GM11168 (cell line): ENCODE measurements at regions not wholly inside any gene's neighbourhood (a gene's known extent, or its start where the extent isn't known, plus 50 kb on each side); places are given as distances from the start of the nearest gene placed in this dataset.

Experiments
- in situ Hi-C: fragments of 300-500 bp; cut with MboI; formaldehyde crosslinking; loops from one replicate; pipeline ENCODE4 v1.12.0; 2022; ENCODE audit warnings: low sequenced_read_pairs; ENCODE audit not compliant: unreplicated experiment

DNA sequence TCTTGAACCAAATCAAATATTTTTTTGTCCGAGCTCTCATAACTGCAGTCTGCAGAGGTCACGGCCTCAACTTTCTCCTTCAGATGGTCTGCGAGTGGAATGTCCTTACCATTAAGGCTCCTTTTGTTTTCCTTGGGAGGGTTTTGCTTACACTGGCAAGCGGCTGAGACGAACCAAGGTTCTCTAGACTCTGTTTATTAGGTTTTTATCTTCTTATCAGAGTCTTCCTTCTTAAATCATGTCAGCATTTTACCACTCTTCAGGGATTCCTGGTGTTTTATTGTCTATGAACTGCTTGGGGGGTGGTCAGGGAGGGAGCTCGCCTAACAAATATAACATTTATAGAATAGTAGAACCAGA lies 773.7 kb upstream of the NR2F2 start:
- in situ Hi-C loops = no loop called here

DNA sequence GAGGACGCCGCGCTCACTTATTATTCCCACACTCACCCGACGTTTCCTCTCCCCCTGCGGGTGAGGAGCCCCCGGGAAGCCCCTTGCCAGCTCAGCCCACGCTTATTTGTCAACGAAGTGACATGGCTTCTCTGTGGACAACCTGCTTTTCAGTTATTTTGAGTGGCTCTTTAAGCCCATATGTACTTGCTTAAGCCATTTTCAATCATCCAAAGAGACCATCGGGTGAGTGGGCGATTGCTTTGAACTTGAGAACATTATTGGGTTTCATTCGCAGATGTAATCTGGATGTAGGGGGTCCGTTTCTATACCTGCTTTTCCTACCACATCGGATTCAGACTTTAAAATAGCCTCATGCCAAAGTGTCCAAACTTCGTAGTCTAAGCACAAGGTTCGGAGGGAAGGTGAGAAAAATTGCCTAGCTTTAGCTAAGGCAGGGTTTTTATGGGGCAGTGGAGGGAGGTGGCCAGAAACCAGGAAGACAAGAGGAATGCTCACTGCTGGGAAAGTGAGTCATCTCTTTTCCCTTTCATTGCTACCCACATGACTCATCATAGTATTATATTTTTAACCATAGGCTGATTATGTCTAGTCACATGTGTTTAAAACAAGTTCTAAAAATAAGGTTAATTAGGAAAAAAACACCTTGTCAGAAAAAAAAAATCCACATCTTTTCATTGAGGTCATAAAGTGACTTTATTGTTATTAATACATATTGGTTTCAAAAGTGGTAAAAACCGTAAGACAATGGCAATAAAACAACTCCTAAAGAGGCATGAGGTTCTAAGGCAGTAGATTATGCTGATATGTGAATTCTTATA lies 773.1 kb upstream of the NR2F2 start:
- in situ Hi-C loops = no loop called here

- in situ Hi-C loops = no loop called here
These were observed 772.4 kb upstream of the NR2F2 start for GRCh38 chr15:95558131-95558530.

GRCh38 chr15:95558916-95559315 lies 771.6 kb upstream of the NR2F2 start:
- in situ Hi-C loops = no loop called here

GRCh38 chr15:95559875-95560394 lies 770.6 kb upstream of the NR2F2 start:
- in situ Hi-C loops = no loop called here

GRCh38 chr15:95561463-95561862 lies 769.0 kb upstream of the NR2F2 start:
- in situ Hi-C loops = no loop called here

- in situ Hi-C loops = no loop called here
These were observed 766.9 kb upstream of the NR2F2 start for GRCh38 chr15:95563634-95564033.

DNA sequence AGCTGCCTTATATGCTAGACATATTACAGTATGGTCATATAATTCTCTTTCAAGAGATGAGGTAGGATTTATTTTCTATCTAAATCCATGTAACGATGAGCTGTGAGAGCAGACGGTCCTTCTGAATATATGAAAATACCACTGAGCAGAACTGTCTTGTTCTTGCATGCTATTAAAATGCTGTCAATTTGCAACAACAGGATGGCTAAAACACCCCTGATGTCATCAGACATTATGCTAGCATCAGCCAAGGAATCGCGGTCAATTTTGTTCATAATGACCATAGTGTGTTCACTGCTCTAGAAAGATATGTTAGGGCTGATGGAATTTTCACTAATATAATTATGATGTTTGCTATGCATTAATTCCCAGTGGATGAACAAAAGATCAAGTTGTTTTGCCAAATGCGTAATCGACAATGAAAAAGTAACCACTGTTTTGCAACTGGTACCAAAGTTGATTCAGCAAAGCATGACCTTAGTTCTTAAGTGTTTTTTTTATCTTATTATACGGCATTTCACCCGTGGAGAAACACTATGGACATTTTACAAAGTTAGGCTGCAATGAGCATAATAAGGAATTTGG lies 765.4 kb upstream of the NR2F2 start:
- in situ Hi-C loops = no loop called here

DNA sequence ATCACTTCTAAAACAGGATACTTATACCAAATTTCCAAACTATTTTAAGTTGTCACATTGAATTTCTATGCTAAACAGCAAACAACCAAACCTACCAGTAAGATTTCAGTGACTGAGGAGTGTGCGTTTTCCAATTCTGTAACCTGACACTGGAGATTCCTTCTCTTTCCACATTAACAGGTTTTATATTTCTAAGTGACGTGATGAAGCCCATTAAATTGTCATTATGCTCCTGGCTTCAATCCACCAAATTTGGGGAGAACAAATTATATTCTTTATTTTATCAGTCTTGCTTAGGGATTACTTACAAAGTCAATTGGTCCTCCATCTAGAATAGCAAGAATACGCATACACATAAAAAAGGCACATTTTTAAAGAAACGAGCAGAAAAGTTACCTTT lies 764.8 kb upstream of the NR2F2 start:
- in situ Hi-C loops = no loop called here

DNA sequence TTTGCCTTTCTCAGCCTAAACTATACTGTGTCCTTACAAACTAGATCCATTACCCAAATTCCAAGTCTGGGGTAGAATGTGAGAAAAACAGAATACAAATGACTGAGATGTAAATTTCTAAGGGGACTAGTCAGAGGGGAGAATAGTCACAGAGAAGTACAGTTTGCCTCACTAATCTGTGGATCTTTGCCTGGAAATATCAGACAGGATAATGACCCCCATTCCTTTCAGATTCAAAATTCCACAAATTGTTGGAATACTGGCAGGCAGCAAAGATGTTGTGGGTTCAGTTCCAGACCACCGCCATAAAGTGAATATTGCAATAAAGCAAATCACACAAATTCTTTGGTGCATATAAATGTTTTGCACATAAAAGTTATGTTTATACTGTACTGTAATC lies 762.8 kb upstream of the NR2F2 start:
- in situ Hi-C loops = no loop called here

DNA sequence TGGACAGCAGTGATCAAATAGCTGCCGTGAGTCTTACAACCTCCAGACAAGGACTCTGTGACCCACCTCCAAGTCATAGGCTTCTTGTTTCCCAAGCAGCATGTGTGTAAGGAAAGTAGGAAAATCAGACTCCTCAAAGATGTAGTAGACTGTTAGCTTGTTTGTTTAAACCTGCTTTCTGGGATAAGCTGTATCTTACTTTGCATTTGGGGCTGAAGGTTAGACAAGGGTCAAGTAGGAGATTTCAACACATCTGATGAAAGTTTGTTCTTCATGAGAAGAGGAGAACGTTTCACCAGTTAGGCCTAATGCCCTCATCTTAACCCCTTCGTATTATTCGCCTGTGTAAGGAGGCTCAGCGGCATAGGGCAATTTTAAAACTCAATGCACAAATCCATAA lies 756.4 kb upstream of the NR2F2 start:
- in situ Hi-C loops = no loop called here

GRCh38 chr15:95577927-95578326 lies 752.6 kb upstream of the NR2F2 start:
- in situ Hi-C loops = no loop called here

DNA sequence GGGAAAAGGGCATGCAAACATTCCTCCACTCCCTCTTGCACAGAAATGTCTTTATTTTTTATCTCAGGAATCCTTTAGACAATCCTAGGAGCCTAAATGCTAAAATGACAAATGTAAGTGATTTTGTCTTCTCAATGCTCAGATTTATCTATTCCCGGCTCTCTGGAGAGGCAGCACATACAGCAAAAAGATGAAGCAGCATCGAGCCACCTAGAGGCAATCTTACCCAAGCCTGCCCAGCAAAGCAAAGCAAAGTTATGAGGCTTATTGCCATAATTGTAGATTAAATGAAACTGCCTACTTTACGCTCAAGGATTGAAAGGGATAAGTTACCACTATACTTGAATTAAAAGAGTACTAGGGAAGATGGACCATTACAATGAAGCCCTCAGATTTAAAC lies 750.4 kb upstream of the NR2F2 start:
- in situ Hi-C loops = no loop called here

GRCh38 chr15:95581595-95581994 lies 748.9 kb upstream of the NR2F2 start:
- in situ Hi-C loops = no loop called here

GRCh38 chr15:95584088-95584487 lies 746.4 kb upstream of the NR2F2 start:
- in situ Hi-C loops = no loop called here

- in situ Hi-C loops = no loop called here
These were observed 742.4 kb upstream of the NR2F2 start for GRCh38 chr15:95588056-95588455.

DNA sequence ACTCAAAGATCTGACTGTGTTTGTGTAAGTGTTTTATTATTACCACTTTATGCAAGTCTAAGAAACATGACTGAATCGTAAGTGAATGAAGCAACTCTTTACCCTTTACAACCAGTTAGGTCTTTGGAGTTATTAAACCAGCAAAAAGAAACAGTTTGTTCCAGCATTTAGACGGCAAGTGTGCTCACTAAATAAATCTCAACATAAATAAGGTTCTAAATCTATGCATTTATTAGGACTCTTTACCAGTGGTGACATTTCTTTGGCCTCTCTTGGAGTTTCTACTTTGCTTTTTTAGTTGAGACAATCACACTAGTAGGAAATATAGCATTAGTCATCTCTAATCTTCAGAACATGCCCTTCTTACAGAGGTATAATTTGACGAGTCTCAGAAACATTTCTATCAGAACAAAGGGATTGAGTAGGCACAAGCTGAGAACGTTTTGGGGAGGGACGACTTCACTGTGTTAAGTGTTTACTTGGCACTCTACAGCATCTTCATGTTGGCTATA lies 739.9 kb upstream of the NR2F2 start:
- in situ Hi-C loops = no loop called here

- in situ Hi-C loops = no loop called here
These were observed 739.2 kb upstream of the NR2F2 start for GRCh38 chr15:95591270-95591669.

DNA sequence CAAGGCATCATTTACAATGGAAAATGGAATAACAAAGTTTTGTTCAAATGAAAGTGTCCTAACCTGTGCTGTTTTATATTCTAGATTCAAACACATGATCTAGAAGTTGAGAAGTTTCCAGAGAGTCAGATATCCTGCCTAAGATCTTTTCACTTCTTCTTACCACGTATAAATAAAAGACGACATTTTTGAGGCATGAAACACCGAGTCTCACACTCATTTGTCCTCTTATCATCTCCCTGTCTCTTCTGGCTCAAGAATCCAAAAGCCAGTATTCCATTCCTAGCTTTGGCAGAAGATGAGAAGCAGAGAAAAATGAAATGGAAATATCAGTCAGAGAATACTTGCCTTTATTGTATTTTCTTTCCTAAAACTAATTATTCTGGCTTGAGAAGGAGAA lies 738.6 kb upstream of the NR2F2 start:
- in situ Hi-C loops = no loop called here

DNA sequence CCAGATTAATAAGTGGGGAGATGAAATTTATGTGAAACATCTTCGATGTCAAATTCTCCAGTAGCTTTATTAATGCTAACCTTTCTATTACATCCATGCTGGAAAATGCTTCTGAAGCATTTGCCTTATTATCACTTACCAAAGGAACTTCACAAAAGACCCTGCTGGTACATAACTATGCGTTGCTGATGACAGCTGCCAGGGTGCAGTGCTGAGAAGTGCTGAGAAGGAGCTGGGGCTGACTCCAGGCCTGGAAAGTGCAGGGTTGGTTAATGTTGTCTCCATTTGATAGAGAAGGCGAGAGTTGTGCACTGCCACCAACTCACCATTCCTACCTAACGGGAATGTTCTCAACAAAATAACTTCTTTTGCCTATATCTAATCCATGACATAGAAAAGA lies 736.0 kb upstream of the NR2F2 start:
- in situ Hi-C loops = no loop called here

- in situ Hi-C loops = no loop called here
These were observed 734.7 kb upstream of the NR2F2 start for GRCh38 chr15:95595759-95596158.

DNA sequence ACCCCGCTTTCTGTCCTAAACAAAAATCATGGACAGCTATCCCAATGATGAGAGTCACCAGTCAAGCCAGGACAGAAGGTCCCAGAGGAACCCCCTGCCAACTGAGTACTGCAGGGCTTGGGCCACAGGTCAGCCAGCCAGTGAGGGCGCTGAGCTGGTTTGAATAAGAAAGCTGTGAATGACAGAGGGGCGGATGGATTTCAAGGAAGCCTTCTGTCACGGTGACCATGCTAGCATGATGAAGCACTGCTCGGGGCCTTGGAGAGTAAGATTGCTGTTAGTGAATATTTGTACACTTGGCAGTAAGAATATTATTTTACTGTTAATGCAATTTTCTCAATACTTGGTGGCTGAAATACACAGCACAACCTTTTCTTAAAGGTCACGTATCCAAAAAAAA lies 734.0 kb upstream of the NR2F2 start:
- in situ Hi-C loops = no loop called here
